MM.1S (cell line): ENCODE measurements at regions not wholly inside any gene's neighbourhood (a gene's known extent, or its start where the extent isn't known, plus 50 kb on each side); places are given as distances from the start of the nearest gene placed in this dataset.

Experiments
- CTCF ChIP-seq: fragments of 300-600 bp; sonication (generic); IDR thresholded peaks from 2 replicates; pipeline ENCODE4 v1.5.1; 2016; ENCODE audit warnings: antibody characterized with exemption, low read length, mixed read lengths
- EZH2 ChIP-seq: fragments of 300-600 bp; sonication (generic); optimal IDR thresholded peaks from 2 replicates; pipeline ENCODE3; 2017; ENCODE audit warnings: low read depth, mild to moderate bottlenecking, antibody characterized with exemption, low read length, mixed read lengths
- EZH2phosphoT487 ChIP-seq: fragments of 300-600 bp; sonication (generic); IDR thresholded peaks from 2 replicates; pipeline ENCODE4 v1.6.1; 2018; ENCODE audit warnings: antibody characterized with exemption, low read length

GRCh38 chr15:87518957-87519356, 737.6 kb downstream of the NTRK3 start:
- TF ChIP-seq CTCF (no peak), EZH2phosphoT487 (no peak), EZH2 (no peak)
